PC-3 (cell line): ENCODE measurements at regions not wholly inside any gene's neighbourhood (a gene's known extent, or its start where the extent isn't known, plus 50 kb on each side); places are given as distances from the start of the nearest gene placed in this dataset.

Experiments
- CTCF ChIP-seq: fragments of 300-600 bp; sonication (generic); conservative IDR thresholded peaks from 2 replicates; pipeline ENCODE4 v1.5.1; 2017; ENCODE audit warnings: antibody characterized with exemption, low read depth, mild to moderate bottlenecking, low read length
- EZH2phosphoT487 ChIP-seq: fragments of 300-600 bp; sonication (generic); IDR thresholded peaks from 2 replicates; pipeline ENCODE4 v1.6.1; 2018; ENCODE audit warnings: mild to moderate bottlenecking, antibody characterized with exemption, low read length, borderline replicate concordance

GRCh38 chr12:98341732-98342131, 173.7 kb upstream of the TMPO start:
- TF ChIP-seq CTCF = no peak
- TF ChIP-seq EZH2phosphoT487 = no peak
